Endothelial cell of umbilical vein (primary cell): ENCODE measurements at regions not wholly inside any gene's neighbourhood (a gene's known extent, or its start where the extent isn't known, plus 50 kb on each side); places are given as distances from the start of the nearest gene placed in this dataset.

ENCODE experiments used
- BruUV-seq: library from RNA; stranded (reverse); fragments of 400-500 nt; replicated peaks from 2 replicates; lab custom pipeline; 2021; lab: Mats Ljungman, UMichigan
- CTCF ChIA-PET: fragments of 300-600, 350-600 bp; sonication (Branson Sonifier 250); formaldehyde crosslinking; loops from one replicate; lab custom pipeline; 2021; ENCODE audit warnings: antibody characterized with exemption, inconsistent platforms; lab: Charles Lee
- POLR2A ChIA-PET: fragments of 300-600, 350-600 bp; sonication (Branson Sonifier 250); formaldehyde crosslinking; loops from one replicate; lab custom pipeline; 2021; ENCODE audit warnings: antibody characterized with exemption, inconsistent platforms; lab: Charles Lee
- DNase-seq: peaks from one replicate; pipeline ENCODE4 v3.0.0-alpha.2; 2011; ENCODE audit warnings: low read depth, low spot score
- FAIRE-seq: peaks from 2 replicates; lab custom pipeline; 2011; peaks lifted over from hg19 to GRCh38; lab: Jason Lieb, UNC
- H2AFZ ChIP-seq: 2 replicates; pipeline ENCODE4 v1.6.0; 2012; ENCODE audit warnings: low read depth, low read length, control low read depth, inconsistent platforms
- H3K27ac ChIP-seq: 2 replicates; pipeline ENCODE4 v1.5.1; 2011; ENCODE audit warnings: low read depth, mild to moderate bottlenecking, control low read depth, low read length, moderate library complexity; ENCODE audit not compliant: insufficient read depth
- H3K27me3 ChIP-seq, 2 experiments: 2 replicates each; pipeline versions ENCODE4 v1.6.0 to v1.6.1; 2011; ENCODE audit warnings: low read length in 2 of 2, mixed read lengths in 1 of 2; ENCODE audit not compliant: control insufficient read depth in 2 of 2, insufficient read depth in 2 of 2
- H3K36me3 ChIP-seq, 2 experiments: 2 replicates in 1 of 2; 3 replicates in 1 of 2; pipeline ENCODE4 v1.5.1; 2011; ENCODE audit warnings: low read length in 2 of 2, mild to moderate bottlenecking in 1 of 2, moderate library complexity in 1 of 2; ENCODE audit not compliant: control insufficient read depth in 2 of 2, insufficient read depth in 2 of 2; ENCODE audit errors: extremely low read depth in 1 of 2
- H3K4me1 ChIP-seq: 3 replicates; pipeline ENCODE4 v1.5.1; 2011; ENCODE audit warnings: mild to moderate bottlenecking, low read length; ENCODE audit not compliant: control insufficient read depth, insufficient read depth; ENCODE audit errors: extremely low read depth
- H3K4me2 ChIP-seq: 2 replicates; pipeline ENCODE4 v1.6.1; 2011; ENCODE audit warnings: low read length, control low read depth, mixed read lengths; ENCODE audit not compliant: insufficient read depth
- H3K4me3 ChIP-seq, 3 experiments: fragments of 200-600 bp in 1 of 3; sonication (generic), shearing (Covaris generic) in 1 of 3; replicated peaks in 1 of 3; 2 replicates each; pipeline ENCODE4 v1.5.1; 2011 to 2016; ENCODE audit warnings: control low read depth in 3 of 3, low read length in 3 of 3, mild to moderate bottlenecking in 2 of 3, inconsistent platforms in 1 of 3, low read depth in 1 of 3, moderate library complexity in 1 of 3; ENCODE audit not compliant: insufficient read depth in 1 of 3
- H3K79me2 ChIP-seq: 2 replicates; pipeline ENCODE4 v1.6.0; 2012; ENCODE audit warnings: low read length, inconsistent platforms; ENCODE audit not compliant: control insufficient read depth, insufficient read depth
- H3K9ac ChIP-seq: replicated peaks from 2 replicates; pipeline ENCODE3; 2011; ENCODE audit warnings: low read length, control low read depth; ENCODE audit not compliant: insufficient read depth; ENCODE audit errors: extremely low read depth
- H3K9me1 ChIP-seq: replicated peaks from 3 replicates; pipeline ENCODE4 v1.6.0; 2011; ENCODE audit warnings: mild to moderate bottlenecking, low read length; ENCODE audit not compliant: control insufficient read depth, insufficient read depth; ENCODE audit errors: extremely low read depth
- H3K9me3 ChIP-seq: replicated peaks from 2 replicates; pipeline ENCODE4 v1.5.1; 2012; ENCODE audit warnings: low read length, inconsistent platforms; ENCODE audit not compliant: control insufficient read depth, insufficient read depth
- H4K20me1 ChIP-seq: replicated peaks from 2 replicates; pipeline ENCODE3; 2011; ENCODE audit warnings: mild to moderate bottlenecking, low read length; ENCODE audit not compliant: control insufficient read depth, insufficient read depth; ENCODE audit errors: extremely low read depth
- EZH2 ChIP-seq: IDR thresholded peaks from 2 replicates; pipeline ENCODE4 v1.6.1; 2012; ENCODE audit warnings: borderline replicate concordance, low read depth, mild to moderate bottlenecking, moderate library complexity, low read length, inconsistent platforms; ENCODE audit not compliant: severe bottlenecking
- GATA2 ChIP-seq: IDR thresholded peaks from 2 replicates; pipeline ENCODE4 v1.7.0; 2011; ENCODE audit warnings: low read depth, mild to moderate bottlenecking, moderate library complexity, mixed read lengths, low read length; ENCODE audit not compliant: insufficient read length, insufficient read depth
- JUN ChIP-seq: IDR thresholded peaks from 2 replicates; pipeline ENCODE4 v1.6.1; 2011; ENCODE audit warnings: borderline replicate concordance, low read depth; ENCODE audit not compliant: insufficient read length, insufficient read depth
- MAX ChIP-seq: IDR thresholded peaks from 2 replicates; pipeline ENCODE4 v1.6.1; 2011; ENCODE audit not compliant: insufficient read depth, insufficient read length
- MYC ChIP-seq: IDR thresholded peaks from one replicate; pipeline ENCODE4 v1.6.1; 2011; ENCODE audit warnings: mild to moderate bottlenecking, low read depth, low read length
- POLR2A ChIP-seq: IDR thresholded peaks from 2 replicates; pipeline ENCODE4 v1.6.1; 2012; ENCODE audit warnings: low read depth, mild to moderate bottlenecking, control low read depth, low read length
- POLR2AphosphoS5 ChIP-seq: IDR thresholded peaks from 2 replicates; pipeline ENCODE4 v1.6.1; 2012; ENCODE audit warnings: low read depth, mild to moderate bottlenecking, control low read depth, low read length, moderate library complexity; ENCODE audit not compliant: insufficient read depth
- dilution Hi-C: fragments of 300-500 bp; cut with MboI; formaldehyde crosslinking; loops from one replicate; pipeline ENCODE4 v1.15.0; 2019; ENCODE audit warnings: low sequenced_read_pairs; ENCODE audit not compliant: extremely low pct_ligation_motif_present
- intact Hi-C: fragments of 100-400 bp; cut with micrococcal nuclease; formaldehyde crosslinking; loops from one replicate; pipeline ENCODE4 v1.10.0; 2022
- TF ChIP-seq, protein P1 (sequence below), 2 donors: IDR thresholded peaks; 1 replicate in 1 of 2; 2 replicates in 1 of 2; pipeline ENCODE4 v1.5.1; 2011; ENCODE audit warnings: low read length in 2 of 2, mild to moderate bottlenecking in 2 of 2, moderate library complexity in 2 of 2, control low read depth in 1 of 2, inconsistent platforms in 1 of 2, low read depth in 1 of 2; ENCODE audit not compliant: insufficient read depth in 1 of 2; ENCODE audit errors: extremely low read depth in 1 of 2

- no peaks in the 10 kb centered on the region for H3K9me1 ChIP-seq
- intact Hi-C loops (no loop called here), dilution Hi-C loops (no loop called here)
- no peaks in the 10 kb centered on the region for H4K20me1 ChIP-seq
- no peak overlapping the region for H3K4me3 ChIP-seq
- no peak for FAIRE-seq
- H3K27me3 ChIP-seq = no peaks in the 10 kb centered on the region
- no peaks in the 10 kb centered on the region for H3K79me2 ChIP-seq
- no peak for DNase-seq
- no peaks in the 10 kb centered on the region for H3K9me3 ChIP-seq
- ChIA-PET POLR2A (no interaction called here), CTCF (interaction anchor here (1.0 kb wide), 1 partner anchor 16 kb away, joined by 3 read pairs; no protein-coding TSS in a partner anchor)
- TF ChIP-seq MAX (no peak), POLR2AphosphoS5 (no peak), MYC (no peak), POLR2A (no peak), JUN (no peak), EZH2 (no peak), GATA2 (no peak)
- TF ChIP-seq, protein P1, sequence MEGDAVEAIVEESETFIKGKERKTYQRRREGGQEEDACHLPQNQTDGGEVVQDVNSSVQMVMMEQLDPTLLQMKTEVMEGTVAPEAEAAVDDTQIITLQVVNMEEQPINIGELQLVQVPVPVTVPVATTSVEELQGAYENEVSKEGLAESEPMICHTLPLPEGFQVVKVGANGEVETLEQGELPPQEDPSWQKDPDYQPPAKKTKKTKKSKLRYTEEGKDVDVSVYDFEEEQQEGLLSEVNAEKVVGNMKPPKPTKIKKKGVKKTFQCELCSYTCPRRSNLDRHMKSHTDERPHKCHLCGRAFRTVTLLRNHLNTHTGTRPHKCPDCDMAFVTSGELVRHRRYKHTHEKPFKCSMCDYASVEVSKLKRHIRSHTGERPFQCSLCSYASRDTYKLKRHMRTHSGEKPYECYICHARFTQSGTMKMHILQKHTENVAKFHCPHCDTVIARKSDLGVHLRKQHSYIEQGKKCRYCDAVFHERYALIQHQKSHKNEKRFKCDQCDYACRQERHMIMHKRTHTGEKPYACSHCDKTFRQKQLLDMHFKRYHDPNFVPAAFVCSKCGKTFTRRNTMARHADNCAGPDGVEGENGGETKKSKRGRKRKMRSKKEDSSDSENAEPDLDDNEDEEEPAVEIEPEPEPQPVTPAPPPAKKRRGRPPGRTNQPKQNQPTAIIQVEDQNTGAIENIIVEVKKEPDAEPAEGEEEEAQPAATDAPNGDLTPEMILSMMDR (IDR thresholded peaks at IDR 0.05; ENCODE audit: extremely low read depth in 1 of 2, insufficient read depth in 1 of 2, low read depth in 1 of 2, low read length in 2 of 2) = no peak
- H2AFZ ChIP-seq = no peak overlapping the region
- no peak overlapping the region for H3K4me2 ChIP-seq
- H3K36me3 ChIP-seq = no peaks in the 10 kb centered on the region
- no peaks in the 10 kb centered on the region for H3K4me1 ChIP-seq
- no peak overlapping the region for H3K27ac ChIP-seq
- H3K9ac ChIP-seq = no peak overlapping the region
- BruUV-seq = no TSS peak
These were observed 209.2 kb downstream of the DLEU7 start for GRCh38 chr13:50634339-50634738.
